Mucosa of rectum (tissue), 2 donors: ENCODE measurements at regions not wholly inside any gene's neighbourhood (a gene's known extent, or its start where the extent isn't known, plus 50 kb on each side); places are given as distances from the start of the nearest gene placed in this dataset.

Source experiments
- H3K27ac ChIP-seq, 2 donors: one replicate each; pipeline ENCODE4 v1.7.0; 2013; ENCODE audit warnings: inconsistent platforms in 2 of 2, low read depth in 2 of 2, low read length in 2 of 2
- H3K27me3 ChIP-seq, 2 donors: one replicate each; pipeline ENCODE4 v1.7.0; 2013; ENCODE audit warnings: low read length in 2 of 2; ENCODE audit not compliant: control insufficient read depth in 2 of 2, insufficient read depth in 2 of 2
- H3K36me3 ChIP-seq, 2 donors: one replicate each; pipeline ENCODE4 v1.7.0; 2013; ENCODE audit warnings: low read length in 2 of 2; ENCODE audit not compliant: control insufficient read depth in 2 of 2, insufficient read depth in 2 of 2
- H3K4me1 ChIP-seq, 2 donors: one replicate each; pipeline ENCODE4 v1.7.0; 2013; ENCODE audit warnings: low read length in 2 of 2, mild to moderate bottlenecking in 1 of 2; ENCODE audit not compliant: control insufficient read depth in 2 of 2, insufficient read depth in 2 of 2
- H3K4me3 ChIP-seq, 2 donors: one replicate each; pipeline ENCODE4 v1.7.0; 2013; ENCODE audit warnings: low read length in 2 of 2
- H3K9ac ChIP-seq, 2 donors: one replicate each; pipeline ENCODE4 v1.7.0; 2013; ENCODE audit warnings: low read length in 2 of 2, low read depth in 1 of 2, mild to moderate bottlenecking in 1 of 2
- H3K9me3 ChIP-seq, 2 donors: one replicate each; pipeline ENCODE4 v1.7.0; 2013; ENCODE audit warnings: low read length in 2 of 2; ENCODE audit not compliant: control insufficient read depth in 2 of 2
- donor health status: healthy.
- donor health status: Normal muscosa, but diverticular disease.

GRCh38 chr16:52906281-52906680 is 146.4 kb downstream of the CHD9NB start:
- Histone ChIP-seq H3K27ac (no peak overlapping the region), H3K36me3 (no peaks in the 10 kb centered on the region), H3K4me3 (no peak overlapping the region), H3K4me1 (no peaks in the 10 kb centered on the region), H3K27me3 (no peaks in the 10 kb centered on the region), H3K9ac (no peak overlapping the region), H3K9me3 (no peaks in the 10 kb centered on the region)

GRCh38 chr16:52896478-52897164 is 156.1 kb downstream of the CHD9NB start:
- Histone ChIP-seq H3K4me1 (no peaks in the 10 kb centered on the region), H3K4me3 (no peak overlapping the region), H3K36me3 (no peaks in the 10 kb centered on the region), H3K27ac (no peak overlapping the region), H3K9me3 (no peaks in the 10 kb centered on the region), H3K9ac (no peak overlapping the region), H3K27me3 (no peaks in the 10 kb centered on the region)

GRCh38 chr16:52874042-52874441 is 178.7 kb downstream of the CHD9NB start:
- Histone ChIP-seq H3K27ac (no peak overlapping the region), H3K9ac (no peak overlapping the region), H3K36me3 (no peaks in the 10 kb centered on the region), H3K27me3 (no peaks in the 10 kb centered on the region), H3K9me3 (no peaks in the 10 kb centered on the region), H3K4me3 (no peak overlapping the region), H3K4me1 (no peaks in the 10 kb centered on the region)

GRCh38 chr16:52872731-52873130 is 180.0 kb downstream of the CHD9NB start:
- H3K4me3 ChIP-seq = no peak overlapping the region
- no peaks in the 10 kb centered on the region for H3K27me3 ChIP-seq
- no peak overlapping the region for H3K27ac ChIP-seq
- H3K9ac ChIP-seq = no peak overlapping the region
- no peaks in the 10 kb centered on the region for H3K4me1 ChIP-seq
- no peaks in the 10 kb centered on the region for H3K36me3 ChIP-seq
- H3K9me3 ChIP-seq = no peaks in the 10 kb centered on the region

GRCh38 chr16:52871481-52871880 is 181.2 kb downstream of the CHD9NB start:
- H3K4me3 ChIP-seq = no peak overlapping the region

GRCh38 chr16:52869243-52869642 is 183.5 kb downstream of the CHD9NB start:
- no peaks in the 10 kb centered on the region for H3K27me3 ChIP-seq
- H3K36me3 ChIP-seq = no peaks in the 10 kb centered on the region
- H3K4me3 ChIP-seq = no peak overlapping the region
- H3K9me3 ChIP-seq = no peaks in the 10 kb centered on the region
- H3K4me1 ChIP-seq = no peaks in the 10 kb centered on the region
- H3K27ac ChIP-seq = no peak overlapping the region
- no peak overlapping the region for H3K9ac ChIP-seq

More at GRCh38 chr16:52871481-52871880, 181.2 kb downstream of the CHD9NB start:
- no peak overlapping the region for H3K27ac ChIP-seq
- H3K9me3 ChIP-seq = no peaks in the 10 kb centered on the region
- no peak overlapping the region for H3K9ac ChIP-seq
- no peaks in the 10 kb centered on the region for H3K4me1 ChIP-seq
- H3K27me3 ChIP-seq = no peaks in the 10 kb centered on the region
- H3K36me3 ChIP-seq = no peaks in the 10 kb centered on the region

- H3K4me1 ChIP-seq = peaks cover 0 to 2% of the 10 kb centered on the region in 2 donors
- no peaks in the 10 kb centered on the region for H3K36me3 ChIP-seq
Observed at GRCh38 chr16:52863000-52863399, 189.7 kb downstream of the CHD9NB start.

GRCh38 chr16:52861614-52862022 is 191.1 kb downstream of the CHD9NB start:
- no peaks in the 10 kb centered on the region for H3K27me3 ChIP-seq
- no peak overlapping the region for H3K4me3 ChIP-seq
- peaks cover 0 to 2% of the 10 kb centered on the region in 2 donors for H3K4me1 ChIP-seq
- H3K9me3 ChIP-seq = no peaks in the 10 kb centered on the region
- no peak overlapping the region for H3K27ac ChIP-seq
- no peaks in the 10 kb centered on the region for H3K36me3 ChIP-seq
- H3K9ac ChIP-seq = no peak overlapping the region

More at GRCh38 chr16:52863000-52863399, 189.7 kb downstream of the CHD9NB start:
- no peak overlapping the region for H3K27ac ChIP-seq
- H3K9ac ChIP-seq = no peak overlapping the region
- no peaks in the 10 kb centered on the region for H3K27me3 ChIP-seq
- no peaks in the 10 kb centered on the region for H3K9me3 ChIP-seq
- no peak overlapping the region for H3K4me3 ChIP-seq

- Histone ChIP-seq H3K36me3 (no peaks in the 10 kb centered on the region), H3K4me3 (no peak overlapping the region), H3K4me1 (no peaks in the 10 kb centered on the region), H3K27ac (no peak overlapping the region), H3K9me3 (peaks cover 0 to 2% of the 10 kb centered on the region in 2 donors), H3K27me3 (no peaks in the 10 kb centered on the region), H3K9ac (no peak overlapping the region)
Observed at GRCh38 chr16:52855463-52855862, 197.2 kb downstream of the CHD9NB start.

GRCh38 chr16:52852978-52853377 is 199.7 kb downstream of the CHD9NB start:
- H3K27ac ChIP-seq = no peak overlapping the region
- H3K4me3 ChIP-seq = no peak overlapping the region
- no peaks in the 10 kb centered on the region for H3K27me3 ChIP-seq
- no peaks in the 10 kb centered on the region for H3K4me1 ChIP-seq
- H3K9me3 ChIP-seq = peaks cover 0 to 2% of the 10 kb centered on the region in 2 donors
- no peak overlapping the region for H3K9ac ChIP-seq
- H3K36me3 ChIP-seq = no peaks in the 10 kb centered on the region
